Fibroblast of peridontal ligament (primary cell): ENCODE measurements at regions not wholly inside any gene's neighbourhood (a gene's known extent, or its start where the extent isn't known, plus 50 kb on each side); places are given as distances from the start of the nearest gene placed in this dataset.
"Not testable (repeated sequence)": the region's sequence is repeated elsewhere in the genome, so short reads cannot be mapped to it uniquely, and the experiment has no call there.

Experiments used
- DNase-seq: peaks from one replicate; pipeline ENCODE4 v3.0.0-alpha.2; 2010; ENCODE audit errors: extremely low read depth

GRCh38 chr9:41367301-41367700 lies 178.2 kb upstream of the ZNG1F start:
- not testable (repeated sequence) for DNase-seq

DNA sequence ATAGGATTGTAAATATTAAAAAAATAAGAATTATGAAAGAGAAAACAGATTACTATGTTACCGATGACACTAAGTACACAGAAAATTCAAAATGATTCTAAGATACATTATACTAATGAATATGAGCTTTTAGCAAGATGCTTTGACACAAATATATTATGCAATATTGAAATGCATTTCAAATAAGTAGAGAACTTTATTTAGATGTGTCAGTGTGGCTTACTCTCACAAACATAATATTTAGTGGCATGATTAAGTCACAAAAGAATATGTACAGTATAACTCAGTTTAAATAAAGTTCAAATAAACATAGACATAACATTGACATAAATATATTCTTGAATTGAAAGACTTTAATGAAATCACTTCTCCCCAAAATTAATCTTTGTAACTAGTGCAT lies 172.7 kb upstream of the ZNG1F start:
- DNase-seq, result not testable (repeated sequence)

DNA sequence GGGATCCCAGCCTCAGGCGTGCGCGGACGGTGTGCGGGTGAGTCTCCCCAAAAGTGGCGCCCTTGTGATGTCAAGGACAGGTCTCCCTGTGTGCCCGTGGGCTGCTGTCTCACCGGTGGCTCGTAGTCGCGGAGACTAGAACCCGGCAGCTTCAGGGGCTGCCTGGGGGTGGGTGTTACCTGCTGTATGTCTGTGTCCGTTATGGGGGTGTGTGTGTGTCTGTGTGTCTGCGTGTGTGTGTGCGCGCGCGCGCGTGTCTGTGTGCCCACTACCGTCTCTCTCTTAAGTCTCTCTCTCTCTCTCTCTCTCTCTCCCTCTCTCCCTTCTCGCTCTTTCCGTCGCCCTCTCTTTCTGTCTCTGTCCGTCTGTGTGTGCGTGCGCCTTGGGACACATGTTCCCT lies 170.0 kb upstream of the ZNG1F start:
- peak; percentile 27 for DNase-seq

DNA sequence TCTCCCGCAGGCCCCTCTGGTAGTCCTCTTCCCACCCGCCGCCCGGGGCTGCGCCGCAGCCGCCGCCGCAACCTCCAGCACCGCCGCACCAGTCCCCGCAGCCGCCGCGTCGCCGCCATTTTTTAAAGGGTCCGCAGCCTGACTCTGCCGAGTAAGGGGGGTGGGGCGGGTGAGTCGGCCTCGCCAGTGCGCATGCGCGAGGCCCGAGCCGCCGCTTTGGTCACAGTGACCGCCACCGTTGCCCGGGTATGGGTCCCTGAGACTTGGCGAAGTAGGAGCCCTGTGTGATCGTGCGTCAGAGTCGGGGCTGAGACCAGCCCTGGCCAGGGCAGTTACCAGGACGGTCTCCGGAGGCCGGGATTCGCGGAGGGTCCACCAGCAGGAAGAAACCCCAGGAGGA lies 169.6 kb upstream of the ZNG1F start:
- DNase-seq, result peak; percentile 37

DNA sequence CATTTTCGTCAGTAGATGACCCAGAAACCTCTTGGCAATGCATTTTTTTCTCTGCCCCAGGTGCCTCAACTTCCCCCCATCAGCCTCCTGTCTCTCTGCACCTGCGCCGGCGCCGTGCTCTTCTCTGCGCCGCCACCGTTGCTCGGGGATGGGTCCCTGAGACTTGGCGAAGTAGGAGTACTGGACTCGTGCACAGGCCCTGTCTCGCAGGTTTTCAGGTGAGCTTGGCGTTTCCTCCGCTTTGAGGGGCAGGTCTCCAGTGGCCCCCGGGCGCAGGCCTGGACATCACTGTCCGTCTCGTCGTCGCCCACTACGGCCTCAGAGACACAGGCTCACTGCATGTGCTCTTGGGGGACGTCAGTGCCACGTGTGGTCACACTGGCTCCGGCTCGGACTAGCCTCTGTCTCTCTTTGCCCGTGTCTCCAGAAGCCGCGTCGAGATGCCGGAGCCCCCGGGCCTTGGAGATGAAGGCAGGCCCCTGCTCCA lies 168.8 kb upstream of the ZNG1F start:
- DNase-seq, result not testable (repeated sequence)

DNA sequence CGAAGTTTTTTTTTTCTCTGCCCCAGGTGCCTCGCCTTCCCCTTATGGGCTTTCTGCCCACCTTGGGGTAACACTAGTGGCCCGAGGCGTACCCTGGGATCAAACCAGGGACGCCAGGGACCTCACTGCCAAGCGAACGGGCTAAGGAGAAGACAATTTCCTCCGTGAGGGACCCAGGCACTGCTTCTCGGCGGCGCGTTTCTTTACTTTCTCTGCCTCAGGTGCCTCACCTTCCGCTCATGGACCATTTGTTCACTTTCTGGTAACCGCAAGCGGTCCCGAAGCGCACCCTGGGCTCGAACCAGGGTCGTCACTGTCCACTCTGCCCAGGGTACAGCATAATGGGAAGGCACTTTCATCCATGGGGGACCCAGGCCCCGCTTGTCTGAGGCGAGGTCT lies 168.2 kb upstream of the ZNG1F start:
- not testable (repeated sequence) for DNase-seq

GRCh38 chr9:41356588-41357349 lies 167.7 kb upstream of the ZNG1F start:
- peak; percentile 53 for DNase-seq

DNA sequence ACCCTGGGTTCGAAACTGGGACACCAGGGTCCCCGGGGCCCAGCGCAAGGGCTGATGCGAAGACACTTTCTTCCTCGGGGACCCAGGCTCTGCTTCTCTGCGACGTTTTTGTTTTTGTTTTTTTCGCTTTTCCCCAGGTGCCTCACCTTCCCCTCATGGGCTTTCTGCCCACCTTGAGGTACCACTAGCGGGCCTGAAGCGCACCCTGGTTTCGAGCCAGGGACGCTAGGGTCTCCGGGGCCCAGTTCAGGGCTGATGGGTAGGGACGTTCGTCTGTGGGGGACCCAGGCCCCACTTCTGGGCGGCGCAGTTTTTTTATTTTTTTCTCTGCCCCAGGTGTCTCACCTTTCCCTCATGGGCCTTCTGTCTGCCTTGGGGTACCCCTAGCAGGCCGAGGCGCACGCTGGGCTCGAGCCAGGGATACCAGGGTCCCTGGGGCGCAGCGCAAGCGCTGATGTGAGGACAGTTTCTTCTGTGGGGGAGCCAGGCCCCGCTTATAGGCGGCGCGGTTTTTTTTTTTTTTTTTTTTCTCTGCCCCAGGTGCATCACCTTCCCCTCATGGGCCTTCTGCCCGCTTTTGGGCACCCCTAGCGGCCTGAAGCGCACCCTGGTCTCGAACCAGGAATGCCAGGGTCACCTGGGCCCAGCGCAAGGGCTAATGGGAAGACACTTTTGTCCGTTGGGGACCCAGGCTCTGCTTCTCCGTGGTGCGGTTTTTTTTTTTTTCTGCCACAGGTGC lies 166.8 kb upstream of the ZNG1F start:
- DNase-seq, result not testable (repeated sequence)

DNA sequence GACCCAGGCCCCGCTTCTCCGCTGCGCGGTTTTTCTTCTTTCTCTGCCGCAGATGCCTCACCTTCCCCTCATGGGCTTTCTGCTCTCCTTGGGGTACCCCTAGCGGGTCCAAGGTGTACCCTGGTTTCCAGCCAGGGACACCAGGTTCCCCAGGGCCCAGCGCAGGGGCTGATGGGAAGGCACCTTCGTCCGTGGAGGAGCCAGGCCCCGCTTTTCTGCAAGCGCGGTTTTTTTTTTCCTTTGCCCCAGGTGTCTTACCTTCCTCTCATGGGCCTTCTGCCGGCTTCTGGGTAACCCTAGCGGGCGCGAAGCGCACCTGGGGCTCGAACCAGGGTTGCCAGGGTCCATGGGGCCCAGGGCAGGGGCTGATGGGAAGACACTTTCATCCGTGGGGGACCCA lies 165.9 kb upstream of the ZNG1F start:
- DNase-seq, result not testable (repeated sequence)

DNA sequence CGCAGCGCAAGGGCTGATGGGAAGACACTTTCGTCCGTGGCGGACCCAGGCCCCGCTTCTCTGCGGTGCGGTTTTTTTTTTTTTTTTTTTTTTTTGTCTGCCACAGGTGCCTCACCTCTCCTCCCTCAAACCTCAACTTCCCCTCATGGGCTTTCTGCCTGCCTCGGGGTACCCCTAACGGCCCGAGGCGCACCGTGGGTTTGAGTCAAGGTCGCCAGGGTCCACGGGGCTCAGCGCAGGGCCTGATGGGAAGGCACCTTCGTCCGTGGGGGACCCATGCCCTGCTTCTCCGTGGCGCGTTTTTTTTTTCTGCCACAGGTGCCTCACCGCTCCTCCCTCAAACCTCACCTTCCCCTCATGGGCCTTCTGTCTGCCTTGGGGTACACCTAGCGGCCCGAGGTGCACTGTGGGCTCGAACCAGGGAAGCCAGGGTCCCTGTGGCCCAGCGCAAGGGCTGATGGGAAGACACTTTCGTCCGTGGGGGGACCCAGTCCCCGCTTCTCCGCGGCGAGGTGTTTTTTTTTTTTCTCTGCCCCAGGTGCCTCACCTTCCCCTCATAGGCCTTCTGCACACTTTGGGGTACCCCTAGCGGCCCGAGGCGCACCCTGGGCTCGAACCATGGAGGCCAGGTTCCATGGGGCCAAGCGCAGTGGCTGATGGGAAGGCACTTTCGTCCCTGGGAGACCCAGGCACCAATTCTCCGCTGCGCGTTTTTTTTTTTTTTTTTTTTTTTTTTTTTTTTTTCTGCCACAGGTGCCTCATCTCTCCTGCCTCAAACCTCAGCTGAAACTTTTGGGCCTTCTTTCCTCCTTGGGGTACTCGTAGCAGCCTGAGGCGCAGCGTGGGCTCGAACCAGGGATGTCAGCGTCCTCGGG lies 165.2 kb upstream of the ZNG1F start:
- not testable (repeated sequence) for DNase-seq

- DNase-seq, result not testable (repeated sequence)
Observed at GRCh38 chr9:41353026-41353425, 163.9 kb upstream of the ZNG1F start.

DNA sequence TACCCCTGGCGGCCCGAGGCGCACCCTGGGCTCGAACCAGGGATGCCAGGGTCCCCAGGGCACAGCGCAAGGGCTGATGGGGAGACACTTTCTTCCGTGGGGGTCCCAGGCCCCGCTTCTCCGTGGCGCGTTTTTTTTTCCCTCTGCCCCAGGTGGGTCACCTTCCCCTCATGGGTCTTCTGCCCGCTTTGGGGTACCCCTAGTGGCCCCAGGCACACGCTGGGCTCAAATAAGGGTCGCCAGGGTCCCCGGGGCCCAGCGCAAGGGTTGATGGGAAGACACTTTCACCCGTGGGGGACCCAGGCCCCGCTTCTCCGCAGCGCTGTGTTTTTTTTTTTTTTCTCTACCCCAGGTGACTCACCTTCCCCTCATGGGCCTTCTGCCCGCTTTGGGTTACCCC lies 163.3 kb upstream of the ZNG1F start:
- DNase-seq, result not testable (repeated sequence)

DNA sequence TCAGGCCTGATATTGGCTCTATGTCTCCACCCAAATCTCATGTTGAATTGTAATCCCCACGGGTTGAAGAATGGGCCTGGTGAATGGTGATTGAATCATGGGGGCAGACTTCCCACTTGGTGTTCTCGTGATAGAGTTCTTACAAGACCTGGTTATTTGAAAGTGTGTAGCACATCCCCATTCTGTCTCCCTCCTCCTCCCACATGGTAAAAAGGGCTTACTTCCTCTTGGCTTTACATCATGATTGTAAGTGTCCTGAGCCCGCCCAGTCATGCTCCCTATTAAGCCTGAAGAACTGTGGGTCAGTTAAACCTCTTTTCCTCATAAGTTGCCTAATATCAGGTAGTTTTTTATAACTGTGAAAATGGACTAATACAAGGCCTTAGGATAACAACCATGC lies 158.8 kb upstream of the ZNG1F start:
- not testable (repeated sequence) for DNase-seq

DNA sequence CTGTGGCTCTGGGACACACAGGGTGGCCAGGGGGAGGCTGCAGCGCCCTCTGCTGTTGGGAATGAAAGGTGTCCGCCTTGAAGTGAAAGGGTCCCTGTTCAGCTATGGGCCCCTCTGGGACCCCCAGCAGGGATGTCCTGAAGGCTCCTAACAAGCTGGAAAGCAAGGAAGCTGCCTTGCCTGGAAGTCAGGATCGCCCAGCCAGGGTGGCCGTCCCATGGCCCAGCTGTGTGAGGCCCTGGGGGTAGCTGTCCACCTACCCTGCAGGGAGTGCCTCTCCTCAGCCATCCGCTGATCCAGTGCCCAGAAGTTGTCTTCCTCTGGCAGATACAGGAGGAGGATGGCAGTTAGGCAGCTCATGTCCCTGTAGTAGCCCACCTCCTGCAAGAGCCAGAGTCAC lies 143.4 kb upstream of the ZNG1F start:
- DNase-seq, result not testable (repeated sequence)

GRCh38 chr9:41321277-41321676 lies 132.2 kb upstream of the ZNG1F start:
- not testable (repeated sequence) for DNase-seq

GRCh38 chr9:41308953-41309352 lies 119.8 kb upstream of the ZNG1F start:
- DNase-seq, result not testable (repeated sequence)

GRCh38 chr9:41285744-41286143 lies 96.6 kb upstream of the ZNG1F start:
- DNase-seq, result not testable (repeated sequence)

- DNase-seq, result not testable (repeated sequence)
Observed at GRCh38 chr9:41280299-41281238, 91.5 kb upstream of the ZNG1F start.

DNA sequence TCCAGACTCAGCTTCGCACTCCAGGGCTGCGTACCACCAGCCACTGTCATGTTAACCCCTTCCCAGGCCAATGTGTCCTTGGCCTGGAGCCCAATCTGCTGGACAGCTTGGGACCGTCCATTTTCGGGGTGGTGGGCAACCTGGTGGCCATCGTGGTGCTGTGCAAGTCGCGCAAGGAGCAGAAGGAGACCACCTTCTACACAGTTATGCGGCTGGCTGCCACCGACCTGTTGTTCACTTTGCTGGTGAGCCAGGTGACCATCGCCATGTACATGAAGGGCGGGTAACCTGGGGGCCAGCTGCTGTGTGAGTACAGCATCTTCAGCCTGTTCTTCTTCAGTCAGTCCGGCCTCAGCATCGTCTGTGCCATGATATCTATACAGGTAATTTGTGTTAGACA lies 90.3 kb upstream of the ZNG1F start:
- DNase-seq, result not testable (repeated sequence)

DNA sequence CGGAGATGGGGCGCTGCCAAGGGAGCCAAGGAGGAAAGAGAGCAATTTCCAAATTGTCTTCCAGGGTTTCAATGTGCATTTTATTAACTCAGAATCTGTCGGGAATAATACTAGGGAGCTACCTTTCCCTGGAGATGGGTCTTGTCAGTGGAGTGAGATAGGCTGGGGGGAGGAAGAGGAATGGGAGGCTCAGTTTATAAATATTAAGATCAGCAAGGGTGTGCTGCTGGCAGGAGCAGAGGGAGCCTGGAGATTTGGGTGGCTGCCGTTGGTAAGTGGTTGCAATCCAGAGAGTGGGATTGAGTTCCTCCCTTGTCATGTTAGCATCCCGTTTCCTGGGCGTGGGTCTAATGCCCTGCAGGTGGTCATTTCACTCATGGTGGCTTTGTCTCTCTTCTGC lies 89.9 kb upstream of the ZNG1F start:
- DNase-seq, result not testable (repeated sequence)
